Liver (tissue), 3 donors: ENCODE measurements at regions not wholly inside any gene's neighbourhood (a gene's known extent, or its start where the extent isn't known, plus 50 kb on each side); places are given as distances from the start of the nearest gene placed in this dataset.
"Not testable (repeated sequence)": the region's sequence is repeated elsewhere in the genome, so short reads cannot be mapped to it uniquely, and the experiment has no call there.

Source experiments
- CTCF ChIP-seq: fragments of 150-350 bp; IDR thresholded peaks from 2 replicates; pipeline ENCODE4 v1.5.1; 2017; ENCODE audit warnings: improper control_type of control experiment, low read depth, low read length; ENCODE audit not compliant: missing input control
- GABPA ChIP-seq, 2 donors: IDR thresholded peaks in 1 of 2; conservative IDR thresholded peaks in 1 of 2; 2 replicates each; pipeline ENCODE4 v1.6.1; 2016; ENCODE audit warnings: antibody characterized with exemption in 2 of 2, mild to moderate bottlenecking in 1 of 2, moderate library complexity in 1 of 2
- JUND ChIP-seq, 2 donors: IDR thresholded peaks; 2 replicates each; pipeline ENCODE4 v1.6.1; 2016; ENCODE audit warnings: antibody characterized with exemption in 2 of 2
- RAD21 ChIP-seq, 2 donors: IDR thresholded peaks; 2 replicates each; pipeline ENCODE4 v1.6.1; 2016; ENCODE audit warnings: antibody characterized with exemption in 2 of 2, mild to moderate bottlenecking in 2 of 2
- REST ChIP-seq: IDR thresholded peaks from 2 replicates; pipeline ENCODE4 v1.6.1; 2016; ENCODE audit warnings: antibody characterized with exemption, mild to moderate bottlenecking
- TAF1 ChIP-seq: conservative IDR thresholded peaks from 2 replicates; pipeline ENCODE4 v1.6.1; 2016; ENCODE audit warnings: antibody characterized with exemption, mild to moderate bottlenecking
- YY1 ChIP-seq: IDR thresholded peaks from 2 replicates; pipeline ENCODE4 v1.6.1; 2016; ENCODE audit warnings: antibody characterized with exemption, mild to moderate bottlenecking
- TF ChIP-seq, protein P1 (sequence below): IDR thresholded peaks from 2 replicates; pipeline ENCODE4 v1.6.1; 2016; ENCODE audit warnings: antibody characterized with exemption
- TF ChIP-seq, protein P2 (sequence below): IDR thresholded peaks from 2 replicates; pipeline ENCODE4 v1.6.1; 2016; ENCODE audit warnings: antibody characterized with exemption
- TF ChIP-seq, protein P3 (sequence below): IDR thresholded peaks from 2 replicates; pipeline ENCODE4 v1.6.1; 2016; ENCODE audit warnings: antibody characterized with exemption
- donor health status: healthy.
- donor health status: healthy.

- not testable (repeated sequence) for TF ChIP-seq CTCF; YY1; TAF1; REST; RAD21 (IDR thresholded peaks at IDR 0.05); JUND (IDR thresholded peaks at IDR 0.05); GABPA (IDR thresholded peaks at IDR 0.05 in 1 of 2, conservative IDR thresholded peaks at IDR 0.05 in 1 of 2)
- TF ChIP-seq, protein P1, sequence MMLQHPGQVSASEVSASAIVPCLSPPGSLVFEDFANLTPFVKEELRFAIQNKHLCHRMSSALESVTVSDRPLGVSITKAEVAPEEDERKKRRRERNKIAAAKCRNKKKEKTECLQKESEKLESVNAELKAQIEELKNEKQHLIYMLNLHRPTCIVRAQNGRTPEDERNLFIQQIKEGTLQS = not testable (repeated sequence)
- TF ChIP-seq, protein P2, sequence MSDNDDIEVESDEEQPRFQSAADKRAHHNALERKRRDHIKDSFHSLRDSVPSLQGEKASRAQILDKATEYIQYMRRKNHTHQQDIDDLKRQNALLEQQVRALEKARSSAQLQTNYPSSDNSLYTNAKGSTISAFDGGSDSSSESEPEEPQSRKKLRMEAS = not testable (repeated sequence)
- TF ChIP-seq, protein P3, sequence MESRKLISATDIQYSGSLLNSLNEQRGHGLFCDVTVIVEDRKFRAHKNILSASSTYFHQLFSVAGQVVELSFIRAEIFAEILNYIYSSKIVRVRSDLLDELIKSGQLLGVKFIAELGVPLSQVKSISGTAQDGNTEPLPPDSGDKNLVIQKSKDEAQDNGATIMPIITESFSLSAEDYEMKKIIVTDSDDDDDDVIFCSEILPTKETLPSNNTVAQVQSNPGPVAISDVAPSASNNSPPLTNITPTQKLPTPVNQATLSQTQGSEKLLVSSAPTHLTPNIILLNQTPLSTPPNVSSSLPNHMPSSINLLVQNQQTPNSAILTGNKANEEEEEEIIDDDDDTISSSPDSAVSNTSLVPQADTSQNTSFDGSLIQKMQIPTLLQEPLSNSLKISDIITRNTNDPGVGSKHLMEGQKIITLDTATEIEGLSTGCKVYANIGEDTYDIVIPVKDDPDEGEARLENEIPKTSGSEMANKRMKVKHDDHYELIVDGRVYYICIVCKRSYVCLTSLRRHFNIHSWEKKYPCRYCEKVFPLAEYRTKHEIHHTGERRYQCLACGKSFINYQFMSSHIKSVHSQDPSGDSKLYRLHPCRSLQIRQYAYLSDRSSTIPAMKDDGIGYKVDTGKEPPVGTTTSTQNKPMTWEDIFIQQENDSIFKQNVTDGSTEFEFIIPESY = not testable (repeated sequence)
Measured at GRCh38 chr13:18281829-18282597, 899.6 kb downstream of the TUBA3C start.
